HCT116 (cell line): ENCODE measurements at regions not wholly inside any gene's neighbourhood (a gene's known extent, or its start where the extent isn't known, plus 50 kb on each side); places are given as distances from the start of the nearest gene placed in this dataset.

ENCODE experiments used
- ATAC-seq: fragments of 200-7000 bp; cut with Tn5 transposase; 2 replicates; pipeline ENCODE4 v1.9.1; 2020; ENCODE audit warnings: mild to moderate bottlenecking, moderate library complexity
- BruUV-seq: library from RNA; stranded (reverse); fragments of 400-500 nt; replicated peaks from 2 replicates; lab custom pipeline; 2021; lab: Mats Ljungman, UMichigan
- CTCF ChIA-PET: fragments of 300-600 bp; sonication (Branson Sonifier 250); formaldehyde crosslinking; loops from one replicate; lab custom pipeline; 2021; ENCODE audit warnings: antibody characterized with exemption; lab: Charles Lee
- POLR2A ChIA-PET: fragments of 300-600, 350-600 bp; sonication (Branson Sonifier 250); formaldehyde crosslinking; loops from one replicate; lab custom pipeline; 2021; ENCODE audit warnings: antibody characterized with exemption; lab: Charles Lee
- RAD21 ChIA-PET, 2 experiments: fragments of 300-600 bp; sonication (Branson Sonifier 250); formaldehyde crosslinking; loops; one replicate each; lab custom pipeline; 2023; ENCODE audit warnings: low total read pairs in 2 of 2; ENCODE audit not compliant: uncharacterized antibody in 2 of 2, unreplicated experiment in 2 of 2, low non-redundant PET in 1 of 2; lab: Charles Lee
- DNase-seq: peaks from one replicate; pipeline ENCODE4 v3.0.0-alpha.2; 2010; ENCODE audit warnings: low read depth, low spot score
- H2AFZ ChIP-seq: fragments of 200-600 bp; shearing (Covaris generic), sonication (generic); 2 replicates; pipeline ENCODE4 v1.6.1; 2017; ENCODE audit warnings: low read depth, mixed run types, mixed read lengths, antibody characterized with exemption, low read length; ENCODE audit not compliant: poor library complexity, severe bottlenecking
- H3K27ac ChIP-seq: 2 replicates; pipeline ENCODE4 v1.5.1; 2012; ENCODE audit warnings: low read depth, low read length
- H3K27me3 ChIP-seq: fragments of 200-600 bp; sonication (generic); 2 replicates; pipeline ENCODE4 v1.6.1; 2016; ENCODE audit warnings: mixed run types, low read length, mixed read lengths; ENCODE audit not compliant: insufficient read depth
- H3K36me3 ChIP-seq, 2 experiments: fragments of 200-500 bp in 1 of 2; fragments of 200-600 bp in 1 of 2; sonication (Bioruptor generic) in 1 of 2; sonication (generic) in 1 of 2; 2 replicates each; pipeline versions ENCODE4 v1.5.1 to v1.6.1; 2014 to 2016; ENCODE audit warnings: low read length in 2 of 2, inconsistent platforms in 1 of 2, mixed read lengths in 1 of 2, mixed run types in 1 of 2; ENCODE audit not compliant: insufficient read depth in 2 of 2, control insufficient read depth in 1 of 2
- H3K4me1 ChIP-seq, 2 experiments: fragments of 200-600 bp in 1 of 2; sonication (generic) in 1 of 2; 2 replicates each; pipeline versions ENCODE4 v1.5.1 to v1.6.1; 2012 to 2017; ENCODE audit warnings: low read length in 2 of 2, inconsistent platforms in 1 of 2, mild to moderate bottlenecking in 1 of 2, mixed read lengths in 1 of 2, mixed run types in 1 of 2, moderate library complexity in 1 of 2; ENCODE audit not compliant: insufficient read depth in 2 of 2, control insufficient read depth in 1 of 2
- H3K4me2 ChIP-seq: fragments of 200-600 bp; sonication (generic); 2 replicates; pipeline ENCODE4 v1.6.1; 2017; ENCODE audit warnings: mixed run types, low read length, mixed read lengths
- H3K4me3 ChIP-seq, 2 experiments: fragments of 200-600 bp in 1 of 2; sonication (generic) in 1 of 2; replicated peaks in 1 of 2; 2 replicates each; pipeline ENCODE4 v1.5.1; 2011 to 2016; ENCODE audit warnings: low read length in 2 of 2, control low read depth in 1 of 2, low read depth in 1 of 2, mild to moderate bottlenecking in 1 of 2, mixed read lengths in 1 of 2, mixed run types in 1 of 2
- H3K79me2 ChIP-seq: fragments of 200-600 bp; sonication (generic); 2 replicates; pipeline ENCODE4 v1.6.1; 2017; ENCODE audit warnings: mild to moderate bottlenecking, mixed run types, low read length, moderate library complexity, mixed read lengths; ENCODE audit not compliant: insufficient read depth
- H3K9ac ChIP-seq: fragments of 200-600 bp; sonication (generic); 2 replicates; pipeline ENCODE4 v1.6.1; 2016; ENCODE audit warnings: low read length, mixed read lengths
- H3K9me2 ChIP-seq: fragments of 200-600 bp; sonication (generic), shearing (Covaris generic); 2 replicates; pipeline ENCODE4 v1.6.1; 2017; ENCODE audit warnings: mixed run types, mild to moderate bottlenecking, moderate library complexity; ENCODE audit not compliant: insufficient read depth
- H3K9me3 ChIP-seq, 2 experiments: fragments of 200-500 bp in 1 of 2; fragments of 200-600 bp in 1 of 2; sonication (Bioruptor generic) in 1 of 2; sonication (generic) in 1 of 2; 2 replicates each; pipeline ENCODE4 v1.6.1; 2014 to 2017; ENCODE audit warnings: low read length in 2 of 2, mixed read lengths in 2 of 2, inconsistent platforms in 1 of 2, low read depth in 1 of 2, mild to moderate bottlenecking in 1 of 2, mixed run types in 1 of 2, moderate library complexity in 1 of 2; ENCODE audit not compliant: control insufficient read depth in 1 of 2, insufficient read depth in 1 of 2
- H4K20me1 ChIP-seq: fragments of 200-600 bp; sonication (generic), shearing (Covaris generic); 2 replicates; pipeline ENCODE4 v1.6.1; 2017; ENCODE audit warnings: mixed run types, mild to moderate bottlenecking, moderate library complexity; ENCODE audit not compliant: insufficient read depth
- CBX3 ChIP-seq: IDR thresholded peaks from 2 replicates; pipeline ENCODE4 v1.6.1; 2012; ENCODE audit warnings: low read depth
- CEBPB ChIP-seq: IDR thresholded peaks from 2 replicates; pipeline ENCODE4 v1.6.1; 2012; ENCODE audit warnings: low read depth
- EZH2phosphoT487 ChIP-seq: fragments of 200-600 bp; IDR thresholded peaks from 2 replicates; pipeline ENCODE4 v1.6.1; 2018; ENCODE audit warnings: antibody characterized with exemption, borderline replicate concordance
- POLR2AphosphoS5 ChIP-seq: IDR thresholded peaks from 2 replicates; pipeline ENCODE4 v1.6.1; 2011; ENCODE audit warnings: mild to moderate bottlenecking, low read depth, low read length, moderate library complexity
- RAD21 ChIP-seq: IDR thresholded peaks from 2 replicates; pipeline ENCODE4 v1.6.1; 2012; ENCODE audit warnings: low read depth, mild to moderate bottlenecking
- SRF ChIP-seq: IDR thresholded peaks from 2 replicates; pipeline ENCODE4 v1.6.1; 2012; ENCODE audit warnings: low read depth
- TCF7L2 ChIP-seq: IDR thresholded peaks from 2 replicates; pipeline ENCODE4 v1.7.0; 2011; ENCODE audit warnings: borderline replicate concordance, inconsistent platforms; ENCODE audit not compliant: insufficient read depth, insufficient read length; ENCODE audit errors: extremely low read depth
- YY1 ChIP-seq: IDR thresholded peaks from 2 replicates; pipeline ENCODE4 v1.6.1; 2011; ENCODE audit warnings: low read length, low read depth, moderate library complexity, mild to moderate bottlenecking; ENCODE audit not compliant: insufficient replicate concordance; ENCODE audit errors: extremely low read depth
- intact Hi-C: fragments of 100-400 bp; cut with micrococcal nuclease; formaldehyde crosslinking; loops from 2 replicates; pipeline ENCODE4 v1.10.0; 2022
- TF ChIP-seq, protein P1 (sequence below): IDR thresholded peaks from 2 replicates; pipeline ENCODE4 v1.6.1; 2012
- TF ChIP-seq, protein P2 (sequence below): IDR thresholded peaks from 2 replicates; pipeline ENCODE4 v1.6.1; 2012
- TF ChIP-seq, protein P3 (sequence below): IDR thresholded peaks from 2 replicates; pipeline ENCODE4 v1.6.1; 2012; ENCODE audit warnings: low read depth

DNA sequence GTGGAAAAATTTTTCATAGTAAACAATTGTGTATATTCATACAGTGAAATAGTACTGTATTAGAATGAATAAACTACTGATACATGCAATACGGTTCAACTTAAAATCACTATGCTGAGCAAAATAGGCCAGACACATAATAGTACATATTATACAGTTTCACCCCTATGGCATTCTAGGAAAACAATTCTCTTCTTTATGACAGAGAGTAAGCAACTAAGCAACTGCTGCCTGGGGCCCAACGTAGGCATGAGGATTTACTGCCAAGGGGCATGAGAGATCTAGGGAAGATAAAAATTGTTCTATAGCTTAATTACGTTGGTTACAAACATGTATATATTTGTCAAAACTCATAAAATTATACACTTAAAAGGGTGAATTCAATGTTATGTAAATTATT is 180.2 kb downstream of the DRD1 start:
- Histone ChIP-seq H3K4me1 (peaks cover 14 to 17% of the 10 kb centered on the region in 2 experiments; a peak in 3 of 4 replicates), H3K27ac (no peak overlapping the region), H3K36me3 (no peaks in the 10 kb centered on the region), H4K20me1 (no peaks in the 10 kb centered on the region), H3K4me3 (no peak overlapping the region), H3K9me2 (no peaks in the 10 kb centered on the region), H3K4me2 (no peak overlapping the region), H3K79me2 (no peaks in the 10 kb centered on the region), H2AFZ (no peak overlapping the region), H3K9me3 (no peaks in the 10 kb centered on the region), H3K27me3 (no peaks in the 10 kb centered on the region), H3K9ac (no peak overlapping the region)
- DNase-seq (no peak), ATAC-seq (no peak)
- intact Hi-C loops: no loop called here
- BruUV-seq: no TSS peak
- CTCF ChIA-PET: interaction anchor here (1.3 kb wide), 1 partner anchor 20 kb away, joined by 3 read pairs; no protein-coding TSS in a partner anchor
- RAD21 ChIA-PET: no interaction called here
- TF ChIP-seq EZH2phosphoT487 (no peak), POLR2AphosphoS5 (no peak), TCF7L2 (no peak), CBX3 (no peak), RAD21 (no peak), YY1 (no peak)
- TF ChIP-seq, protein P1, sequence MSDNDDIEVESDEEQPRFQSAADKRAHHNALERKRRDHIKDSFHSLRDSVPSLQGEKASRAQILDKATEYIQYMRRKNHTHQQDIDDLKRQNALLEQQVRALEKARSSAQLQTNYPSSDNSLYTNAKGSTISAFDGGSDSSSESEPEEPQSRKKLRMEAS: no peak
- POLR2A ChIA-PET: no interaction called here

DNA sequence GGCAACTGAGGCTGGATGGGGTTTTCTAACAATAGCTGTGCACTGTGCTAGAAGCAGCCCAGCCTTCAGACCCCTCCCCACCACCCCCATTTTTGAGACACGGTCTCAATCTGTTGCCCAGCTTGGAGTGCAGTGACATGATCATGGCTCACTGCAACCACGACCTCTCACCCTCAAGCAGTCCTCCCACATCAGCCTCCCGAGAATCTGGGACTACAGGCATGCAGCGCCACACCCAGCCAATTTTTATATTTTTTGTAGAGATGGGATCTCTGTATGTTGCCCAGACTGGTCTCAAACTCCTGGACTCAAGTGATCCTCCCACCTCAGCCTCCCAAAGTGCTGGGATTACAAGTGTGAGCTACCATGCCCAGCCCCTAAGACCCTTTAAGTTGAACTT is 182.5 kb downstream of the DRD1 start:
- Histone ChIP-seq H3K27me3 (no peaks in the 10 kb centered on the region), H3K9me2 (no peaks in the 10 kb centered on the region), H3K4me2 (peak overlapping the region; percentile 28), H4K20me1 (no peaks in the 10 kb centered on the region), H3K4me1 (peaks cover 14 to 17% of the 10 kb centered on the region in 2 experiments; a peak in 3 of 4 replicates), H3K9ac (no peak overlapping the region), H3K4me3 (no peak overlapping the region), H3K27ac (peak overlapping the region; percentile 14; the same call in 1 of the 2 replicates), H2AFZ (no peak overlapping the region), H3K79me2 (no peaks in the 10 kb centered on the region), H3K9me3 (no peaks in the 10 kb centered on the region), H3K36me3 (no peaks in the 10 kb centered on the region)
- TF ChIP-seq, protein P1: no peak
- TF ChIP-seq, protein P2, sequence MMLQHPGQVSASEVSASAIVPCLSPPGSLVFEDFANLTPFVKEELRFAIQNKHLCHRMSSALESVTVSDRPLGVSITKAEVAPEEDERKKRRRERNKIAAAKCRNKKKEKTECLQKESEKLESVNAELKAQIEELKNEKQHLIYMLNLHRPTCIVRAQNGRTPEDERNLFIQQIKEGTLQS: no peak
- TF ChIP-seq TCF7L2 (no peak), EZH2phosphoT487 (no peak), CEBPB (no peak), POLR2AphosphoS5 (no peak), SRF (no peak)
- TF ChIP-seq, protein P3, sequence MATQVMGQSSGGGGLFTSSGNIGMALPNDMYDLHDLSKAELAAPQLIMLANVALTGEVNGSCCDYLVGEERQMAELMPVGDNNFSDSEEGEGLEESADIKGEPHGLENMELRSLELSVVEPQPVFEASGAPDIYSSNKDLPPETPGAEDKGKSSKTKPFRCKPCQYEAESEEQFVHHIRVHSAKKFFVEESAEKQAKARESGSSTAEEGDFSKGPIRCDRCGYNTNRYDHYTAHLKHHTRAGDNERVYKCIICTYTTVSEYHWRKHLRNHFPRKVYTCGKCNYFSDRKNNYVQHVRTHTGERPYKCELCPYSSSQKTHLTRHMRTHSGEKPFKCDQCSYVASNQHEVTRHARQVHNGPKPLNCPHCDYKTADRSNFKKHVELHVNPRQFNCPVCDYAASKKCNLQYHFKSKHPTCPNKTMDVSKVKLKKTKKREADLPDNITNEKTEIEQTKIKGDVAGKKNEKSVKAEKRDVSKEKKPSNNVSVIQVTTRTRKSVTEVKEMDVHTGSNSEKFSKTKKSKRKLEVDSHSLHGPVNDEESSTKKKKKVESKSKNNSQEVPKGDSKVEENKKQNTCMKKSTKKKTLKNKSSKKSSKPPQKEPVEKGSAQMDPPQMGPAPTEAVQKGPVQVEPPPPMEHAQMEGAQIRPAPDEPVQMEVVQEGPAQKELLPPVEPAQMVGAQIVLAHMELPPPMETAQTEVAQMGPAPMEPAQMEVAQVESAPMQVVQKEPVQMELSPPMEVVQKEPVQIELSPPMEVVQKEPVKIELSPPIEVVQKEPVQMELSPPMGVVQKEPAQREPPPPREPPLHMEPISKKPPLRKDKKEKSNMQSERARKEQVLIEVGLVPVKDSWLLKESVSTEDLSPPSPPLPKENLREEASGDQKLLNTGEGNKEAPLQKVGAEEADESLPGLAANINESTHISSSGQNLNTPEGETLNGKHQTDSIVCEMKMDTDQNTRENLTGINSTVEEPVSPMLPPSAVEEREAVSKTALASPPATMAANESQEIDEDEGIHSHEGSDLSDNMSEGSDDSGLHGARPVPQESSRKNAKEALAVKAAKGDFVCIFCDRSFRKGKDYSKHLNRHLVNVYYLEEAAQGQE: no peak
- ChIA-PET RAD21 (no interaction called here), POLR2A (no interaction called here), CTCF (no interaction called here)
- no TSS peak for BruUV-seq
- intact Hi-C loops: no loop called here
- no peak for DNase-seq
- ATAC-seq: peak; percentile 52
